ENCODE measurements at regions not wholly inside any gene's neighbourhood (a gene's known extent, or its start where the extent isn't known, plus 50 kb on each side); places are given as distances from the start of the nearest gene placed in this dataset.

DNA sequence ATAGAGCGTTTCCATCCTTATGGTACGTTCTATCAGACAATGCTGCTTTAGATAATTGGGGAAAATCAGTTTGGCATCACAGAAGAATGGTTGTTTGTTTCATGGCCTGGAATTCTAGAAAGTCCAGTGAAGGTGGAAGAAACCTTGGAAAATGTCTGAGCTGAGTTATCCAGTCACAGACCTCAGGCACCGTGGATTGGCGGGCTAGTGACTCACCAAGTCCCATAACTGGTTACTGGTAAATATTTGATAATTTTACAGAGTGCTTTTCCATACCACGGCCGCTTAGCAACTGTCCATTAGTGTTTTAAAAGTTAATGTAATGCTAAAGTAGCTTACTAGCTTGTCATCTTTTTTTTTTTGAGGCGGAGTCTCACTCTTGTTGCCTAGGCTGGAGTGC is 99.4 kb downstream of the SLC35B3 start:
- TF ChIP-seq CTCF (IDR thresholded peaks at IDR 0.05) (no peak), EP300 (IDR thresholded peaks at IDR 0.05) (no peak), POLR2AphosphoS5 (IDR thresholded peaks at IDR 0.05) (no peak), POLR2A (IDR thresholded peaks at IDR 0.05) (no peak)
